GM19328 (cell line): ENCODE measurements at regions not wholly inside any gene's neighbourhood (a gene's known extent, or its start where the extent isn't known, plus 50 kb on each side); places are given as distances from the start of the nearest gene placed in this dataset.
"Not testable (repeated sequence)": the region's sequence is repeated elsewhere in the genome, so short reads cannot be mapped to it uniquely, and the experiment has no call there.

ENCODE experiments used
- ATAC-seq: cut with Tn5 transposase; IDR thresholded peaks from one replicate; pipeline ENCODE4 v1.9.1; 2021; ENCODE audit warnings: mild to moderate bottlenecking, moderate library complexity; ENCODE audit not compliant: unreplicated experiment

- no peak for ATAC-seq
Observed at GRCh38 chr10:33009244-33010131, 51.5 kb upstream of the ITGB1 start.

GRCh38 chr10:33008499-33009243, 50.6 kb upstream of the ITGB1 start:
- ATAC-seq, result no peak

- not testable (repeated sequence) for ATAC-seq
Observed at GRCh38 chr10:33007731-33008381, 49.8 kb upstream of the ITGB1 start.
